ENCODE measurements at regions not wholly inside any gene's neighbourhood (a gene's known extent, or its start where the extent isn't known, plus 50 kb on each side); places are given as distances from the start of the nearest gene placed in this dataset.

- DNase-seq (ENCODE audit: low read depth, low spot score) (no peak), FAIRE-seq (no peak)
- dilution Hi-C loops (cut with MboI; ENCODE audit: extremely low pct_ligation_motif_present, low sequenced_read_pairs) = no loop called here
- no peaks in the 10 kb centered on the region for H3K9me3 ChIP-seq (replicated peaks; ENCODE audit: control insufficient read depth, insufficient read depth, low read length)
- no peaks in the 10 kb centered on the region for H3K9me1 ChIP-seq (replicated peaks; ENCODE audit: control insufficient read depth, extremely low read depth, insufficient read depth, low read length)
- no peak overlapping the region for H2AFZ ChIP-seq (ENCODE audit: low read depth, low read length)
- H3K9ac ChIP-seq (replicated peaks; ENCODE audit: extremely low read depth, insufficient read depth, low read length) = no peak overlapping the region
- no peaks in the 10 kb centered on the region for H3K36me3 ChIP-seq (ENCODE audit: control insufficient read depth in 2 of 2, extremely low read depth in 1 of 2, insufficient read depth in 2 of 2, low read length in 2 of 2)
- H3K79me2 ChIP-seq (ENCODE audit: control insufficient read depth, insufficient read depth, low read length) = no peaks in the 10 kb centered on the region
- ChIA-PET POLR2A (no interaction called here), CTCF (no interaction called here)
- H3K4me2 ChIP-seq (ENCODE audit: insufficient read depth, low read length) = no peak overlapping the region
- H3K27ac ChIP-seq (ENCODE audit: insufficient read depth, low read depth, low read length) = no peak overlapping the region
- H3K4me3 ChIP-seq (replicated peaks in 1 of 3; ENCODE audit: insufficient read depth in 1 of 3, low read depth in 1 of 3, low read length in 3 of 3) = no peak overlapping the region
- no peaks in the 10 kb centered on the region for H3K4me1 ChIP-seq (ENCODE audit: control insufficient read depth, extremely low read depth, insufficient read depth, low read length)
- no TSS peak for BruUV-seq (replicated peaks)
- H3K27me3 ChIP-seq (ENCODE audit: control insufficient read depth in 2 of 2, insufficient read depth in 2 of 2, low read length in 2 of 2) = no peaks in the 10 kb centered on the region
- TF ChIP-seq CTCF (IDR thresholded peaks at IDR 0.05; ENCODE audit: extremely low read depth in 1 of 2, insufficient read depth in 1 of 2, low read depth in 1 of 2, low read length in 2 of 2) = no peak
- TF ChIP-seq MYC (IDR thresholded peaks at IDR 0.05; ENCODE audit: low read depth, low read length) = no peak
- no peak for TF ChIP-seq POLR2AphosphoS5 (IDR thresholded peaks at IDR 0.05; ENCODE audit: insufficient read depth, low read depth, low read length)
- TF ChIP-seq POLR2A (IDR thresholded peaks at IDR 0.05; ENCODE audit: low read depth, low read length) = no peak
- no peak for TF ChIP-seq FOS (IDR thresholded peaks at IDR 0.05; ENCODE audit: borderline replicate concordance, insufficient read depth, low read length)
- no peak for TF ChIP-seq GATA2 (IDR thresholded peaks at IDR 0.05; ENCODE audit: insufficient read depth, insufficient read length, low read depth, low read length)
- no peak for TF ChIP-seq MAX (IDR thresholded peaks at IDR 0.05; ENCODE audit: insufficient read depth, insufficient read length)
- TF ChIP-seq EZH2 (IDR thresholded peaks at IDR 0.05; ENCODE audit: borderline replicate concordance, low read depth, low read length, severe bottlenecking) = no peak
- TF ChIP-seq JUN (IDR thresholded peaks at IDR 0.05; ENCODE audit: borderline replicate concordance, insufficient read depth, insufficient read length, low read depth) = no peak
- no peaks in the 10 kb centered on the region for H4K20me1 ChIP-seq (replicated peaks; ENCODE audit: control insufficient read depth, extremely low read depth, insufficient read depth, low read length)
- intact Hi-C loops (cut with micrococcal nuclease) = no loop called here
These were observed 291.3 kb upstream of the ANKRD50 start for GRCh38 chr4:125003840-125004239.
